ENCODE measurements at regions not wholly inside any gene's neighbourhood (a gene's known extent, or its start where the extent isn't known, plus 50 kb on each side); places are given as distances from the start of the nearest gene placed in this dataset.

DNA sequence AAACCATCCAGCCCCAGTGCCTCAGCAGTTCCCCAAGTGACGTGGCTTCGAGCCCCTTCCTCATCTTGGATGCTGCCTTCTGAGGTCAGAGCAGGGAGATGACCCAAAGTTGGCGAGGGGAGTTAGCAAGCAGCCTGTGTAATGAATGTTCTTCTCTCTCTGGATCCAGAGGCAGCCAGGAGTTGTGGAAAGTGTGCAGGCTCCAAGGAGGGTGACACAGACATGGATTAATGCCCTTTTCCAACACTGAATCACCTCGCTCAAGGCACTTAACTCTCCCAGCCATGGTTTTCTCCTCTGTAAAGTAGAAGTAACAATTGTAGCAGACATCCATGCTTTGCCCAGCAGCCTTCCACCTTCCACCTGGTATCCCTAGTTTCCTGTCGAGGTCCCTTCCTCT lies 64.6 kb upstream of the HAND1 start:
- Histone ChIP-seq H3K27me3 (ENCODE audit: insufficient read depth, low read depth, low read length) (no peaks in the 10 kb centered on the region), H3K9me2 (ENCODE audit: insufficient read depth, low read length) (no peaks in the 10 kb centered on the region), H3K79me2 (replicated peaks; ENCODE audit: insufficient read depth, low read length) (no peaks in the 10 kb centered on the region), H3K9ac (ENCODE audit: low read length) (no peak overlapping the region), H3K36me3 (ENCODE audit: insufficient read depth, low read length) (no peaks in the 10 kb centered on the region), H3K4me3 (ENCODE audit: low read length) (no peak overlapping the region), H3K27ac (ENCODE audit: low read length) (no peak overlapping the region), H4K20me1 (ENCODE audit: insufficient read depth) (no peaks in the 10 kb centered on the region), H2AFZ (ENCODE audit: low read depth, low read length) (no peak overlapping the region), H3K4me2 (ENCODE audit: low read length) (no peak overlapping the region), H3F3A (ENCODE audit: insufficient read depth, low read length, poor library complexity, severe bottlenecking) (no peaks in the 10 kb centered on the region), H3K9me3 (ENCODE audit: low read length) (no peaks in the 10 kb centered on the region)
- TF ChIP-seq TAF1 (IDR thresholded peaks at IDR 0.05; ENCODE audit: low read depth) (no peak), SMC3 (conservative IDR thresholded peaks at IDR 0.05; ENCODE audit: poor library complexity) (no peak), EP300 (conservative IDR thresholded peaks at IDR 0.05; ENCODE audit: poor library complexity, severe bottlenecking) (no peak), MXI1 (conservative IDR thresholded peaks at IDR 0.05; ENCODE audit: poor library complexity, severe bottlenecking) (no peak), EZH2 (IDR thresholded peaks at IDR 0.05; ENCODE audit: borderline replicate concordance, insufficient read depth, low read length, poor library complexity, severe bottlenecking) (no peak), RAD21 (conservative IDR thresholded peaks at IDR 0.05) (no peak), POLR2AphosphoS5 (IDR thresholded peaks at IDR 0.05) (no peak)
- TF ChIP-seq, protein P1, sequence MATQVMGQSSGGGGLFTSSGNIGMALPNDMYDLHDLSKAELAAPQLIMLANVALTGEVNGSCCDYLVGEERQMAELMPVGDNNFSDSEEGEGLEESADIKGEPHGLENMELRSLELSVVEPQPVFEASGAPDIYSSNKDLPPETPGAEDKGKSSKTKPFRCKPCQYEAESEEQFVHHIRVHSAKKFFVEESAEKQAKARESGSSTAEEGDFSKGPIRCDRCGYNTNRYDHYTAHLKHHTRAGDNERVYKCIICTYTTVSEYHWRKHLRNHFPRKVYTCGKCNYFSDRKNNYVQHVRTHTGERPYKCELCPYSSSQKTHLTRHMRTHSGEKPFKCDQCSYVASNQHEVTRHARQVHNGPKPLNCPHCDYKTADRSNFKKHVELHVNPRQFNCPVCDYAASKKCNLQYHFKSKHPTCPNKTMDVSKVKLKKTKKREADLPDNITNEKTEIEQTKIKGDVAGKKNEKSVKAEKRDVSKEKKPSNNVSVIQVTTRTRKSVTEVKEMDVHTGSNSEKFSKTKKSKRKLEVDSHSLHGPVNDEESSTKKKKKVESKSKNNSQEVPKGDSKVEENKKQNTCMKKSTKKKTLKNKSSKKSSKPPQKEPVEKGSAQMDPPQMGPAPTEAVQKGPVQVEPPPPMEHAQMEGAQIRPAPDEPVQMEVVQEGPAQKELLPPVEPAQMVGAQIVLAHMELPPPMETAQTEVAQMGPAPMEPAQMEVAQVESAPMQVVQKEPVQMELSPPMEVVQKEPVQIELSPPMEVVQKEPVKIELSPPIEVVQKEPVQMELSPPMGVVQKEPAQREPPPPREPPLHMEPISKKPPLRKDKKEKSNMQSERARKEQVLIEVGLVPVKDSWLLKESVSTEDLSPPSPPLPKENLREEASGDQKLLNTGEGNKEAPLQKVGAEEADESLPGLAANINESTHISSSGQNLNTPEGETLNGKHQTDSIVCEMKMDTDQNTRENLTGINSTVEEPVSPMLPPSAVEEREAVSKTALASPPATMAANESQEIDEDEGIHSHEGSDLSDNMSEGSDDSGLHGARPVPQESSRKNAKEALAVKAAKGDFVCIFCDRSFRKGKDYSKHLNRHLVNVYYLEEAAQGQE (IDR thresholded peaks at IDR 0.05; ENCODE audit: borderline replicate concordance) = no peak
- TF ChIP-seq, protein P2, sequence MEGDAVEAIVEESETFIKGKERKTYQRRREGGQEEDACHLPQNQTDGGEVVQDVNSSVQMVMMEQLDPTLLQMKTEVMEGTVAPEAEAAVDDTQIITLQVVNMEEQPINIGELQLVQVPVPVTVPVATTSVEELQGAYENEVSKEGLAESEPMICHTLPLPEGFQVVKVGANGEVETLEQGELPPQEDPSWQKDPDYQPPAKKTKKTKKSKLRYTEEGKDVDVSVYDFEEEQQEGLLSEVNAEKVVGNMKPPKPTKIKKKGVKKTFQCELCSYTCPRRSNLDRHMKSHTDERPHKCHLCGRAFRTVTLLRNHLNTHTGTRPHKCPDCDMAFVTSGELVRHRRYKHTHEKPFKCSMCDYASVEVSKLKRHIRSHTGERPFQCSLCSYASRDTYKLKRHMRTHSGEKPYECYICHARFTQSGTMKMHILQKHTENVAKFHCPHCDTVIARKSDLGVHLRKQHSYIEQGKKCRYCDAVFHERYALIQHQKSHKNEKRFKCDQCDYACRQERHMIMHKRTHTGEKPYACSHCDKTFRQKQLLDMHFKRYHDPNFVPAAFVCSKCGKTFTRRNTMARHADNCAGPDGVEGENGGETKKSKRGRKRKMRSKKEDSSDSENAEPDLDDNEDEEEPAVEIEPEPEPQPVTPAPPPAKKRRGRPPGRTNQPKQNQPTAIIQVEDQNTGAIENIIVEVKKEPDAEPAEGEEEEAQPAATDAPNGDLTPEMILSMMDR (IDR thresholded peaks at IDR 0.05; ENCODE audit: poor library complexity, severe bottlenecking) = no peak

DNA sequence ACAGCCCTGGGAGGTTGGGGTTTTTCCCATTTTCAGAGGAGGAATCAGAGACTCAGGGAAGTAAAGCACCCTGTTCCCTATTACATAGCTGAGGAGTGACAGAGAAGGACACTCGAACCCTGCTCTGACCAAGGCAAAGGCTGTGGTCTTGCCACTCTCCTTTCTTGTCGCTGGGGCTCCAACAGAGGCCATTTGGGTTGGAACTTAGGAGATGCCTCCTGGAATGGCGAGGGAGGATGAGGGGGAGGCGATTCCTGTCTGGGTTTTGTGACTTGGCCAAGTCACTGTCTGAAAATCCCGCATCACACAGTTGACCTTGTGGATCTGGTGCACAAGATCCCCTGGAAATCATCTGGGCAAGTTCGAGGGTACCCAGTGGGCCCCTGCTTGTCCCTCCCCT lies 64.0 kb upstream of the HAND1 start:
- H4K20me1 ChIP-seq (ENCODE audit: insufficient read depth) = no peaks in the 10 kb centered on the region
- no peaks in the 10 kb centered on the region for H3F3A ChIP-seq (ENCODE audit: insufficient read depth, low read length, poor library complexity, severe bottlenecking)
- no peak overlapping the region for H3K4me2 ChIP-seq (ENCODE audit: low read length)
- TF ChIP-seq, protein P2 (IDR thresholded peaks at IDR 0.05; ENCODE audit: poor library complexity, severe bottlenecking) = no peak
- TF ChIP-seq, protein P1 (IDR thresholded peaks at IDR 0.05; ENCODE audit: borderline replicate concordance) = no peak
- no peak for TF ChIP-seq MXI1 (conservative IDR thresholded peaks at IDR 0.05; ENCODE audit: poor library complexity, severe bottlenecking)
- TF ChIP-seq RAD21 (conservative IDR thresholded peaks at IDR 0.05) = no peak
- TF ChIP-seq EP300 (conservative IDR thresholded peaks at IDR 0.05; ENCODE audit: poor library complexity, severe bottlenecking) = no peak
- TF ChIP-seq POLR2AphosphoS5 (IDR thresholded peaks at IDR 0.05) = no peak
- TF ChIP-seq EZH2 (IDR thresholded peaks at IDR 0.05; ENCODE audit: borderline replicate concordance, insufficient read depth, low read length, poor library complexity, severe bottlenecking) = no peak
- TF ChIP-seq TAF1 (IDR thresholded peaks at IDR 0.05; ENCODE audit: low read depth) = no peak
- no peak for TF ChIP-seq SMC3 (conservative IDR thresholded peaks at IDR 0.05; ENCODE audit: poor library complexity)
- H3K9me2 ChIP-seq (ENCODE audit: insufficient read depth, low read length) = no peaks in the 10 kb centered on the region
- H3K27ac ChIP-seq (ENCODE audit: low read length) = no peak overlapping the region
- H3K9me3 ChIP-seq (ENCODE audit: low read length) = no peaks in the 10 kb centered on the region
- no peak overlapping the region for H3K9ac ChIP-seq (ENCODE audit: low read length)
- no peak overlapping the region for H2AFZ ChIP-seq (ENCODE audit: low read depth, low read length)
- H3K27me3 ChIP-seq (ENCODE audit: insufficient read depth, low read depth, low read length) = no peaks in the 10 kb centered on the region
- H3K4me3 ChIP-seq (ENCODE audit: low read length) = no peak overlapping the region
- no peaks in the 10 kb centered on the region for H3K36me3 ChIP-seq (ENCODE audit: insufficient read depth, low read length)
- H3K79me2 ChIP-seq (replicated peaks; ENCODE audit: insufficient read depth, low read length) = no peaks in the 10 kb centered on the region
